K562 (cell line): ENCODE measurements at regions not wholly inside any gene's neighbourhood (a gene's known extent, or its start where the extent isn't known, plus 50 kb on each side); places are given as distances from the start of the nearest gene placed in this dataset.

ENCODE experiments used
- BACH1 ChIP-seq: fragments of 200-800 bp; sonication (Bioruptor generic); IDR thresholded peaks from 2 replicates; pipeline ENCODE4 v1.6.1; 2016; ENCODE audit warnings: missing genetic modification characterization, missing compliant biosample characterization
- CREM ChIP-seq: IDR thresholded peaks from 2 replicates; pipeline ENCODE4 v1.6.1; 2014; ENCODE audit warnings: antibody characterized with exemption, low read depth
- GABPB2 ChIP-seq: fragments of 250-450 bp; sonication (Bioruptor Pico); conservative IDR thresholded peaks from 2 replicates; pipeline ENCODE4 v1.5.1; 2021; ENCODE audit warnings: mild to moderate bottlenecking
- GTF2E2 ChIP-seq: fragments of 200-800 bp; sonication (Bioruptor generic); IDR thresholded peaks from 2 replicates; pipeline ENCODE4 v1.6.1; 2016; ENCODE audit warnings: missing genetic modification characterization, missing compliant biosample characterization
- KLF13 ChIP-seq: fragments of 450-650 bp; IDR thresholded peaks from 2 replicates; pipeline ENCODE4 v1.6.1; 2016; ENCODE audit warnings: missing genetic modification characterization, low read depth, mild to moderate bottlenecking, missing compliant biosample characterization, moderate library complexity, borderline replicate concordance
- MCM2 ChIP-seq: fragments of 450-650 bp; IDR thresholded peaks from 2 replicates; pipeline ENCODE4 v1.6.1; 2017; ENCODE audit warnings: low read depth, mild to moderate bottlenecking
- NR2F6 ChIP-seq: fragments of 450-650 bp; formaldehyde crosslinking; IDR thresholded peaks from 2 replicates; pipeline ENCODE4 v1.4.0; 2020; ENCODE audit warnings: mild to moderate bottlenecking
- PPARD ChIP-seq: fragments of 250-450 bp; sonication (Bioruptor Pico); IDR thresholded peaks from 2 replicates; pipeline ENCODE4 v1.8.0; 2022; ENCODE audit warnings: inconsistent platforms, mild to moderate bottlenecking, moderate library complexity
- PRMT5 ChIP-seq: sonication (generic); formaldehyde crosslinking; IDR thresholded peaks from 2 replicates; pipeline ENCODE4 v1.5.0; 2020; ENCODE audit warnings: missing genetic modification reagents
- RBBP5 ChIP-seq: fragments of 200-600 bp; sonication (generic); IDR thresholded peaks from 2 replicates; pipeline ENCODE4 v1.6.1; 2012; ENCODE audit warnings: borderline replicate concordance, mild to moderate bottlenecking, low read length, control low read depth, inconsistent platforms; ENCODE audit not compliant: insufficient read depth, poor library complexity, severe bottlenecking
- RFX1 ChIP-seq: fragments of 450-650 bp; IDR thresholded peaks from 2 replicates; pipeline ENCODE4 v1.6.1; 2016; ENCODE audit warnings: mild to moderate bottlenecking, moderate library complexity
- YBX1 ChIP-seq: fragments of 450-650 bp; IDR thresholded peaks from 2 replicates; pipeline ENCODE4 v1.7.1; 2016; ENCODE audit warnings: mild to moderate bottlenecking
- ZNF212 ChIP-seq: fragments of 450-650 bp; formaldehyde crosslinking; IDR thresholded peaks from 2 replicates; pipeline ENCODE4 v1.4.0; 2020; ENCODE audit warnings: mild to moderate bottlenecking
- ZNF263 ChIP-seq: sonication (generic); formaldehyde crosslinking; IDR thresholded peaks from 2 replicates; pipeline ENCODE4 v1.8.0; 2022; ENCODE audit warnings: mild to moderate bottlenecking, missing genetic modification reagents, borderline replicate concordance
- ZNF584 ChIP-seq: fragments of 200-800 bp; sonication (Bioruptor generic); IDR thresholded peaks from 2 replicates; pipeline ENCODE4 v1.6.1; 2016; ENCODE audit warnings: low read depth, mild to moderate bottlenecking, missing genetic modification characterization, missing compliant biosample characterization
- TF ChIP-seq, protein P1 (sequence below): fragments of 450-650 bp; IDR thresholded peaks from 2 replicates; pipeline ENCODE4 v1.6.1; 2018; ENCODE audit warnings: mild to moderate bottlenecking, low read depth; ENCODE audit not compliant: partially characterized antibody
- TF ChIP-seq, protein P2 (sequence below): IDR thresholded peaks from 2 replicates; pipeline ENCODE4 v1.6.1; 2014; ENCODE audit warnings: antibody characterized with exemption
- TF ChIP-seq, protein P3 (sequence below): sonication (generic); formaldehyde crosslinking; IDR thresholded peaks from 2 replicates; pipeline ENCODE4 v1.8.0; 2022; ENCODE audit warnings: mild to moderate bottlenecking, missing genetic modification reagents
- TF ChIP-seq, protein P4 (sequence below): fragments of 150-350 bp; IDR thresholded peaks from 2 replicates; pipeline ENCODE4 v1.6.1; 2014; ENCODE audit warnings: low read depth, mild to moderate bottlenecking, low read length, borderline replicate concordance
- TF ChIP-seq, protein P5 (sequence below): fragments of 450-650 bp; conservative IDR thresholded peaks from 2 replicates; pipeline ENCODE4 v1.6.1; 2016; ENCODE audit warnings: missing genetic modification characterization, low read depth, mild to moderate bottlenecking, control low read depth, missing compliant biosample characterization

DNA sequence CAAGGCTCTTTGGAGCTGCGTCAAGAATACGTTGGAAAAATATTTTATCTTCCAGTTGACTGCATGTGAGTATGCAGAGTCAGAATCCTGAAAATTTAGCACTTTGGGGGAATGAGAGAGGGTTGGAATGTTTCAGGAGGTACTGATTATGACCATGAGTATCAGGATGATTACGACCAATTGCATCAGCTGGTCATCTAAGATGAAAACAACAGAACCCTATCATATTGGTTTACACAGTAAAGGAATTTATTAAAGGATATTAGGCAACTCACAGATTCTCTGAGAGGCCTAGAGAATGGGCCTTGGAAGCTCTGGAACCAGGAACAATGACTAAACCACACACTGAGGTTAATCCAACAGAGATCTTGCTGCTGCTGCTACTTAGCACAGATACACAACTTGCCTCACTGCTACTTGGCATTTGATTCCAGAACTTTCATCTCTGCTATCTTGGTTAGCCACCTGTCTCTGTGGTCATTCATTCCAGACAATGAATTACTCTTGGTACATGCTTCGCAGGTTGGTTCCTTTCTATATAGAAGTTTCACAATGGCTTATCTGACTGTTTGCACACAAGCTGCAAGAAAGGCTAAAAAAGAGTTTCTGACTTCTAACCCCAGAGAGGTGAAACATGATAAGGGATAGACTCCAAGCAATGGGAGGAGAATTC lies 68.0 kb upstream of the CTTNBP2 start (continued):
- TF ChIP-seq PRMT5 (CRISPR knock-in tag), result no peak
- TF ChIP-seq, protein P1, sequence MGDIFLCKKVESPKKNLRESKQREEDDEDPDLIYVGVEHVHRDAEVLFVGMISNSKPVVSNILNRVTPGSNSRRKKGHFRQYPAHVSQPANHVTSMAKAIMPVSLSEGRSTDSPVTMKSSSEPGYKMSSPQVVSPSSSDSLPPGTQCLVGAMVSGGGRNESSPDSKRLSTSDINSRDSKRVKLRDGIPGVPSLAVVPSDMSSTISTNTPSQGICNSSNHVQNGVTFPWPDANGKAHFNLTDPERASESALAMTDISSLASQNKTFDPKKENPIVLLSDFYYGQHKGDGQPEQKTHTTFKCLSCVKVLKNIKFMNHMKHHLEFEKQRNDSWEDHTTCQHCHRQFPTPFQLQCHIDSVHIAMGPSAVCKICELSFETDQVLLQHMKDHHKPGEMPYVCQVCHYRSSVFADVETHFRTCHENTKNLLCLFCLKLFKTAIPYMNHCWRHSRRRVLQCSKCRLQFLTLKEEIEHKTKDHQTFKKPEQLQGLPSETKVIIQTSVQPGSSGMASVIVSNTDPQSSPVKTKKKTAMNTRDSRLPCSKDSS, result no peak
- TF ChIP-seq ZNF212 (CRISPR knock-in tag), result no peak
- TF ChIP-seq MCM2, result no peak
- TF ChIP-seq GTF2E2 (tag), result no peak
- TF ChIP-seq NR2F6 (CRISPR knock-in tag), result no peak
- 0 out of 2 replicates have a peak, but pooled peaks have one; percentile 34 for TF ChIP-seq BACH1 (tag)
- TF ChIP-seq PPARD (CRISPR knock-in tag), result no peak
- TF ChIP-seq, protein P2, sequence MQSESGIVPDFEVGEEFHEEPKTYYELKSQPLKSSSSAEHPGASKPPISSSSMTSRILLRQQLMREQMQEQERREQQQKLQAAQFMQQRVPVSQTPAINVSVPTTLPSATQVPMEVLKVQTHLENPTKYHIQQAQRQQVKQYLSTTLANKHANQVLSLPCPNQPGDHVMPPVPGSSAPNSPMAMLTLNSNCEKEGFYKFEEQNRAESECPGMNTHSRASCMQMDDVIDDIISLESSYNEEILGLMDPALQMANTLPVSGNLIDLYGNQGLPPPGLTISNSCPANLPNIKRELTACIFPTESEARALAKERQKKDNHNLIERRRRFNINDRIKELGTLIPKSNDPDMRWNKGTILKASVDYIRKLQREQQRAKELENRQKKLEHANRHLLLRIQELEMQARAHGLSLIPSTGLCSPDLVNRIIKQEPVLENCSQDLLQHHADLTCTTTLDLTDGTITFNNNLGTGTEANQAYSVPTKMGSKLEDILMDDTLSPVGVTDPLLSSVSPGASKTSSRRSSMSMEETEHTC, result 0 out of 2 replicates have a peak, but pooled peaks have one; percentile 20
- no peak for TF ChIP-seq GABPB2 (CRISPR knock-in tag)
- TF ChIP-seq, protein P3, sequence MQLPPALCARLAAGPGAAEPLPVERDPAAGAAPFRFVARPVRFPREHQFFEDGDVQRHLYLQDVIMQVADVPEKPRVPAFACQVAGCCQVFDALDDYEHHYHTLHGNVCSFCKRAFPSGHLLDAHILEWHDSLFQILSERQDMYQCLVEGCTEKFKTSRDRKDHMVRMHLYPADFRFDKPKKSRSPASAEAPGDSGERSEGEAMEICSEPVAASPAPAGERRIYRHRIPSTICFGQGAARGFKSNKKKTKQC (CRISPR knock-in tag), result no peak
- no peak for TF ChIP-seq ZNF263 (CRISPR knock-in tag)
- no peak for TF ChIP-seq KLF13 (tag)
- TF ChIP-seq CREM, result no peak
- no peak for TF ChIP-seq RFX1
- no peak for TF ChIP-seq RBBP5
- no peak for TF ChIP-seq YBX1
- peak; percentile 78 for TF ChIP-seq ZNF584
- TF ChIP-seq, protein P4, sequence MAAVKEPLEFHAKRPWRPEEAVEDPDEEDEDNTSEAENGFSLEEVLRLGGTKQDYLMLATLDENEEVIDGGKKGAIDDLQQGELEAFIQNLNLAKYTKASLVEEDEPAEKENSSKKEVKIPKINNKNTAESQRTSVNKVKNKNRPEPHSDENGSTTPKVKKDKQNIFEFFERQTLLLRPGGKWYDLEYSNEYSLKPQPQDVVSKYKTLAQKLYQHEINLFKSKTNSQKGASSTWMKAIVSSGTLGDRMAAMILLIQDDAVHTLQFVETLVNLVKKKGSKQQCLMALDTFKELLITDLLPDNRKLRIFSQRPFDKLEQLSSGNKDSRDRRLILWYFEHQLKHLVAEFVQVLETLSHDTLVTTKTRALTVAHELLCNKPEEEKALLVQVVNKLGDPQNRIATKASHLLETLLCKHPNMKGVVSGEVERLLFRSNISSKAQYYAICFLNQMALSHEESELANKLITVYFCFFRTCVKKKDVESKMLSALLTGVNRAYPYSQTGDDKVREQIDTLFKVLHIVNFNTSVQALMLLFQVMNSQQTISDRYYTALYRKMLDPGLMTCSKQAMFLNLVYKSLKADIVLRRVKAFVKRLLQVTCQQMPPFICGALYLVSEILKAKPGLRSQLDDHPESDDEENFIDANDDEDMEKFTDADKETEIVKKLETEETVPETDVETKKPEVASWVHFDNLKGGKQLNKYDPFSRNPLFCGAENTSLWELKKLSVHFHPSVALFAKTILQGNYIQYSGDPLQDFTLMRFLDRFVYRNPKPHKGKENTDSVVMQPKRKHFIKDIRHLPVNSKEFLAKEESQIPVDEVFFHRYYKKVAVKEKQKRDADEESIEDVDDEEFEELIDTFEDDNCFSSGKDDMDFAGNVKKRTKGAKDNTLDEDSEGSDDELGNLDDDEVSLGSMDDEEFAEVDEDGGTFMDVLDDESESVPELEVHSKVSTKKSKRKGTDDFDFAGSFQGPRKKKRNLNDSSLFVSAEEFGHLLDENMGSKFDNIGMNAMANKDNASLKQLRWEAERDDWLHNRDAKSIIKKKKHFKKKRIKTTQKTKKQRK, result no peak
- TF ChIP-seq, protein P5, sequence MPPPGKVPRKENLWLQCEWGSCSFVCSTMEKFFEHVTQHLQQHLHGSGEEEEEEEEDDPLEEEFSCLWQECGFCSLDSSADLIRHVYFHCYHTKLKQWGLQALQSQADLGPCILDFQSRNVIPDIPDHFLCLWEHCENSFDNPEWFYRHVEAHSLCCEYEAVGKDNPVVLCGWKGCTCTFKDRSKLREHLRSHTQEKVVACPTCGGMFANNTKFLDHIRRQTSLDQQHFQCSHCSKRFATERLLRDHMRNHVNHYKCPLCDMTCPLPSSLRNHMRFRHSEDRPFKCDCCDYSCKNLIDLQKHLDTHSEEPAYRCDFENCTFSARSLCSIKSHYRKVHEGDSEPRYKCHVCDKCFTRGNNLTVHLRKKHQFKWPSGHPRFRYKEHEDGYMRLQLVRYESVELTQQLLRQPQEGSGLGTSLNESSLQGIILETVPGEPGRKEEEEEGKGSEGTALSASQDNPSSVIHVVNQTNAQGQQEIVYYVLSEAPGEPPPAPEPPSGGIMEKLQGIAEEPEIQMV (tag), result no peak
